Stomach smooth muscle (tissue), 2 donors: ENCODE measurements at regions not wholly inside any gene's neighbourhood (a gene's known extent, or its start where the extent isn't known, plus 50 kb on each side); places are given as distances from the start of the nearest gene placed in this dataset.

ENCODE experiments used
- H3K27ac ChIP-seq: one replicate; pipeline ENCODE4 v1.7.0; 2013; ENCODE audit warnings: mild to moderate bottlenecking, low read length, inconsistent platforms
- H3K27me3 ChIP-seq, 2 donors: one replicate each; pipeline ENCODE4 v1.7.0; 2013; ENCODE audit warnings: low read length in 2 of 2; ENCODE audit not compliant: insufficient read depth in 2 of 2, control insufficient read depth in 1 of 2
- H3K36me3 ChIP-seq, 2 donors: one replicate each; pipeline ENCODE4 v1.7.0; 2013; ENCODE audit warnings: low read length in 2 of 2; ENCODE audit not compliant: control insufficient read depth in 2 of 2, insufficient read depth in 2 of 2
- H3K4me1 ChIP-seq: one replicate; pipeline ENCODE4 v1.7.0; 2013; ENCODE audit warnings: low read length; ENCODE audit not compliant: control insufficient read depth, insufficient read depth
- H3K4me3 ChIP-seq, 2 donors: one replicate each; pipeline ENCODE4 v1.7.0; 2013; ENCODE audit warnings: low read length in 2 of 2
- H3K9ac ChIP-seq, 2 donors: one replicate each; pipeline ENCODE4 v1.7.0; 2013; ENCODE audit warnings: low read length in 2 of 2, mild to moderate bottlenecking in 1 of 2
- H3K9me3 ChIP-seq, 2 donors: one replicate each; pipeline ENCODE4 v1.7.0; 2013; ENCODE audit warnings: low read length in 2 of 2; ENCODE audit not compliant: control insufficient read depth in 2 of 2
- donor health status: healthy.
- donor health status: Pancreatic carcinoma.

DNA sequence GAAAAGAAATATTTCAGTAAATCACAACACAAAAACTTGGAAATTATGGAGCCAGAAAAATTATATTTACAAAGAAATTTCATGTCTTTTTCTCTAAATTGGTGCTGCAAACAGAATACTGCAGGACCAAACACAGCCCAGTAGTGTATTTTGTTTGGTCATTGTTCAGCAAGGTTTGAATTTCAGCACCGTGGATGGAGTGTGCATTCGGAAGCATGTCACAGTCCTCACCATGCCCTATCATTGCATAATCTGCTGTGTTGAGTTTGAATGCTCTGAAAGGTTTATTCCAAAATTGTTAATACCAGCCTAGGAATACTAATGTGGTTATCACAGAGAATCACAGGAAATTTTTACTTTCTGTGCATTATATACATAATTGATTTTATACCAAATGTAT, 296.7 kb downstream of the METTL4 start:
- Histone ChIP-seq H3K27ac (no peak overlapping the region), H3K27me3 (no peaks in the 10 kb centered on the region), H3K36me3 (no peaks in the 10 kb centered on the region), H3K9ac (no peak overlapping the region), H3K4me3 (no peak overlapping the region), H3K4me1 (no peaks in the 10 kb centered on the region), H3K9me3 (no peaks in the 10 kb centered on the region)

DNA sequence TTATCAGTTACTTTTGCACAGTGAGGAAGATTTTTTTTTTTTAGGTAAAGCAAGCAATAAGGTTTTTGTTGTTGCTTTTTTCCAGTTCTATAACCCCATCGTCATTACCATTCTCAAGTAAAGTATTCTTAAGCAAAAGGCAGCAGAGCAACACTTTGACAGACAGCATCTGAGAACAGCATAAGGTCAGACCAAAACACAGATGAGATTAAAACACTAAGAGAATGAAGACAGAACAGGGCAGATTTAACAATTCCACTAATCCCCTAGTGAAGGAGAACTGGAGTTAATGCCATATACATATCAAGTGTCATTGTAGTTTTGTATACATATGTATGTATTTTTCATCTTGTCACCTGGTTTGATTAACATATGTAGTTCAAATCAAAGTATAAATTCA, 290.2 kb downstream of the METTL4 start:
- H3K4me3 ChIP-seq = no peak overlapping the region
- no peak overlapping the region for H3K9ac ChIP-seq
- no peaks in the 10 kb centered on the region for H3K27me3 ChIP-seq

DNA sequence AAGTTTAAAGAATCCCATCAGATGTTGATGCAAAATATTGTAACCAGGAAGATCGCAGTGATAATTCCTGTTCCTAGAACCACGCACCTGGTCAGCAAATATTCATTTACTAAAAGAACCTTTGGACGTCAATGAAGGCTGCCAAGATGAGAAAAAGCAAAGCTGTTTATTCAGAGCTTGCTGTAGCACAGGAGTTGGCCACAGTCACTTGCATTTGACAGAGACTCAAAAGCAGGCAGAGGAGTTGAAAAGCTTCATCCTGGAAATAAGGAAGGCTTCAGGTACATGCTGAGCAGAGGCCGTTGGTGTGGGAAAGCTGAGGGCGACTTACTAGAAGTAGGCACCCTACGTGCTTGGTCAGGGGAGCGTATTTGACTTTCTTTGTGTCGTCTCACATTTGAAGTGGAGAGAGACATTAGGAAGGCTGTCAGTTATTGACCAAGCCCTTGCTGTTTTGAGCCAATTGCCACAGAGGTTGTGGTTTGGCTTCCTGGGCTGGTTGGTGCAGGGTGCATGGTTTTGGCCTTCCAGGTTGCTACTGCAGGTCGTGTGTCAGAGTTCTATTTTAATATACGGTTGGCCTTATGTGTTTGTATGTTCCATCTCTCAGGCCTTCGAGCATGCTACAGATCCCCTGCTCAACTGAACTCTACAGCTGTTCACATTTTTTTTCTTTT, 289.6 kb downstream of the METTL4 start:
- no peaks in the 10 kb centered on the region for H3K9me3 ChIP-seq
- no peak overlapping the region for H3K27ac ChIP-seq
- H3K27me3 ChIP-seq = no peaks in the 10 kb centered on the region
- H3K4me1 ChIP-seq = no peaks in the 10 kb centered on the region
- H3K9ac ChIP-seq = no peak overlapping the region
- H3K36me3 ChIP-seq = no peaks in the 10 kb centered on the region
- H3K4me3 ChIP-seq = no peak overlapping the region

More for the DNA sequence above, 290.2 kb downstream of the METTL4 start:
- H3K27ac ChIP-seq = no peak overlapping the region
- no peaks in the 10 kb centered on the region for H3K36me3 ChIP-seq
- H3K4me1 ChIP-seq = no peaks in the 10 kb centered on the region
- H3K9me3 ChIP-seq = no peaks in the 10 kb centered on the region

DNA sequence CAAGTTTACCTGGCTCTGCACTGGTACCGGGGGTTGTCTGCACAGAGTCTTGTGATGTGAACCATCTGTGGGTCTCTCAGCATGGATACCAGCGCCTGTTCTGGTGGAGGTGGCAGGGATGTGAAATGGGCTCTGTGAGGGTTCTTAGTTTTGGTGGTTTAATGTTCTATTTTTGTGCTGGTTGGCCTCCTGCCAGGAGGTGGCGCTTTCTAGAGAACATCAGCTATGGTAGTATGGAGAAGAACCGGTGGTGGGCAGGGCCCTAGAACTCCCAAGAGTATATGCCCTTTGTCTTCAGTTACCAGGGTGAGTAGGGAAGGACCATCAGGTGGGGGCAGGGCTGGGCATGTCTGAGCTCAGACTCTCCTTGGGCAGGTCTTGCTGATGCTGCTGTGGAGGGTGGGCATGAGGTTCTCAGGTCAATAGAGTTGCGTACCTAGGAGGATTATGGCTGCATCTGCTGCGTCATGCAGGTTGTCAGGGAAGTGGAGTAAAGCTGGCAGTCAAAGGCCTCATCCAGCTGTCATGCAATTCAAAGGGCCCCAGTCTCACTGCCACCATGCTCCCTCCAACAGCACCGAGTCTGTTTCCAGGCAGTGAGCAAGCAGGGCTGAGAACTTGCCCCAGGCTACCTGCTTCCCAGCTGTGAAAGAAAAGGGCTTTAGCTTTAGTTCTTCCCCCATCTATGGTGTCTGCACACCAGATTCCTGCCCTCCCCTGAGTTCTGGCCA, 278.0 kb downstream of the METTL4 start:
- H3K27ac ChIP-seq = no peak overlapping the region
- H3K36me3 ChIP-seq = no peaks in the 10 kb centered on the region
- no peaks in the 10 kb centered on the region for H3K27me3 ChIP-seq
- no peak overlapping the region for H3K4me3 ChIP-seq
- H3K4me1 ChIP-seq = no peaks in the 10 kb centered on the region
- no peak overlapping the region for H3K9ac ChIP-seq
- H3K9me3 ChIP-seq = no peaks in the 10 kb centered on the region

DNA sequence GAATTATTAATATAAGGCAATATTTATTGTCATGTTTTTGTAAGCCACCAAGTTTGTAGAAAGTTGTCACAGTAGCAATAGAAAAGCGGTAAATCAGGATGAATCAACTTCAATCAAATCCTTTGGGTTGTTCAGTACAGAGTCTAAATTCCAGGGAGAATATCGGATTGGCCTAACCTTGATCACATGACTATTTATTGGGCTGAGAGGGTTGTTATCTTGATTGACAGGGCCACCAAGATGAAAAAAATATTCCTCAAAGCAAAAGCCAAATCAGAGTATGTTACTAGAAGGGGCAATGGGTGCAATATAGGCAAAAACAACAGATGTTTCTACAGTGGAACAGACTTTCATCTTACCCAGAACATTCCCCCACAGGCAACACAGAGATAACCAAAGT, 270.0 kb downstream of the METTL4 start:
- H3K9me3 ChIP-seq = no peaks in the 10 kb centered on the region
- H3K27ac ChIP-seq = no peak overlapping the region
- no peak overlapping the region for H3K9ac ChIP-seq
- no peaks in the 10 kb centered on the region for H3K36me3 ChIP-seq
- no peaks in the 10 kb centered on the region for H3K27me3 ChIP-seq
- no peaks in the 10 kb centered on the region for H3K4me1 ChIP-seq
- no peak overlapping the region for H3K4me3 ChIP-seq

DNA sequence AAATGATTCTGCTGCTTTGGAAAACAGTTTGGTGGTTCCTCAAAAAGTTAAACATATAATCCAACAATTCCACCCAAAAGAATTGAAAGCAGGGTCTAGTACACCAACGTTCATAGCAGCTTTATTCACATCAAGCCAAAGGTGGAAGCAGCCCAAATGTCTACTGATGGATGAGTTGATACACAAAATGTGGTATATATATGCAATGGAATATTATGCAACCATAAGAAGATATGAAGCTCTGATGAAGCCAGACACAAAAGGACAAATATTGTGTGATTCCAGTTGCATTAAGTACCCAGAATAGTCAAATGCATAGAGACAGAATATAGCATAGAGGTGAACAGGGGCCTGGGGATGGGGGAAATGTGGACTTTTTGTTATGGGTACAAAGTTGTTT, 269.3 kb downstream of the METTL4 start:
- no peak overlapping the region for H3K9ac ChIP-seq
- no peak overlapping the region for H3K4me3 ChIP-seq
- no peaks in the 10 kb centered on the region for H3K27me3 ChIP-seq
- no peak overlapping the region for H3K27ac ChIP-seq
- no peaks in the 10 kb centered on the region for H3K4me1 ChIP-seq
- H3K36me3 ChIP-seq = no peaks in the 10 kb centered on the region
- no peaks in the 10 kb centered on the region for H3K9me3 ChIP-seq

DNA sequence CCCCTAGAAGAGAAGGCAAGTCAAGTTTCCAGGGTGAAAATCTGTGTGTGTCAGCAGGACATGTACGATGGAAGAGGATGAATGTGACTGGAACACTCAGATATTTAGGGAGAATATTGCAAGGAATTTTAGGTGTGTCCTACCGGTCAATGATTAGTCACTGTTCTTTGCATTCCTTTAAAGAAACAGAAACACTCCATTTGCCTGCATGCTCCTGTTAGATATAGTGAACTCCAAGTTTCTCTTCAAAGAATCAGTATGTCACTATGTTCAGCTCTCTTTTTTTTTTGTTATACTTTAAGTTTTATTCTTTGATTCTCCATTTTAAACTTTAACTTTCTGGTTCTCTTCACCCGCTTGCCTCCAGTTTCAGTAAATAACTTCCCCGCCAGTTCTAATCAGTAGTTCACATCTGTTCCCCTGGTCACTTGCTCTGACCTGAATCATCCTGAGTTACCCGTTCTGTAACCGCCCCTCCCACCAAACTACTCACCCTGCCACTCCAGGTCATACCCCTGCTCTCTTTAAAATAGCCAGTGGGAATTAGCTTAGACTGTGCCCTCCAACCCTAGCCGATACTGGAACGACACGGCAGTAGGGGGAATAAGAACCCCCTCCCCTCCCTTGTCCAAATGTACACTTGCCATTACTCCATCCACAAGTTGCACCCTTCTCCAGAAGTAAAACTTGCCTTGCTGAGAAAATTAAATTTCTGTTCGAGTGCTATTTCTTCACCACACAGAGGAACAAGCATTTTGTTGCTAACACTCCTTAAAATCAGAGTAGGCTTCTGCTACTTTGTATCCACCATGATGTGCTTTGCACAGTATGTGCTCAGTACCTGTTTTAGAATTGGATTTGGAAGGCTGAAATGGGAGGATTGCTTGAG, 268.4 kb downstream of the METTL4 start:
- Histone ChIP-seq H3K4me1 (no peaks in the 10 kb centered on the region), H3K9ac (no peak overlapping the region), H3K9me3 (no peaks in the 10 kb centered on the region), H3K27me3 (no peaks in the 10 kb centered on the region), H3K36me3 (no peaks in the 10 kb centered on the region), H3K4me3 (no peak overlapping the region), H3K27ac (no peak overlapping the region)

DNA sequence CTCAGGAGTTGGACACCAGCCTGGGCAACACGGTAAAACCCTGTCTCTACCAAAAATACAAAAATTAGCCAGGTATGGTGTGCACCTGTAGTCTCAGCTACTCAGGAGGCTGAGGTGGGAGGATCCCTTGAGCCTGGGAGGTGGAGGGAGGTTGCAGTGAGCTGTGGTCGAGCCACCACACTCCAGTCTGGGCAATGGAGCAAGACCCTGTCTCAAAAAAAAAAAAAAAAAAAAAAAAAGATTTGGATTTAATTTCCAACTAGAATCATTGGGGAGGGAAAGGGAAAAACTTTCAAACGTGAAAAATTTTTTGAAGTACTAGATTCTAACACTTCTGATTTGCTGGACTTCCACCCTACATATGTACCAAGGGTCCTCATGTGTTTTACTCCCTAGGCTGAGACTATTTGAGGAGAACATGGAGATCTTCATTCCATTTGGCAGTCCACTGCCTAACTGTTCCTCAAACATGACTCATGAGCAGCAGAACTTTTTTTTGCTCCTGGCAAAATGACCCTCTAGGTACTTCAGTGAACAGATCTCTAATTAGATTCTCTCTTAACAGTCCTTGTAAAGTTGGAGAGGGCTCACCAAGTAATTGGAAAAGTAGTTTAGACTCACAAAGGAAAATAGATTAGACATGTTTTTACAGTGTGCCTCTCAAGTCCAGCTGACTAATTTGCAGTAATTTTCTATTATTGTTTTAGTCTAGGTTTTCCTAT, 267.6 kb downstream of the METTL4 start:
- Histone ChIP-seq H3K36me3 (no peaks in the 10 kb centered on the region), H3K9me3 (no peaks in the 10 kb centered on the region), H3K9ac (no peak overlapping the region), H3K4me1 (no peaks in the 10 kb centered on the region), H3K4me3 (no peak overlapping the region), H3K27me3 (no peaks in the 10 kb centered on the region), H3K27ac (no peak overlapping the region)

DNA sequence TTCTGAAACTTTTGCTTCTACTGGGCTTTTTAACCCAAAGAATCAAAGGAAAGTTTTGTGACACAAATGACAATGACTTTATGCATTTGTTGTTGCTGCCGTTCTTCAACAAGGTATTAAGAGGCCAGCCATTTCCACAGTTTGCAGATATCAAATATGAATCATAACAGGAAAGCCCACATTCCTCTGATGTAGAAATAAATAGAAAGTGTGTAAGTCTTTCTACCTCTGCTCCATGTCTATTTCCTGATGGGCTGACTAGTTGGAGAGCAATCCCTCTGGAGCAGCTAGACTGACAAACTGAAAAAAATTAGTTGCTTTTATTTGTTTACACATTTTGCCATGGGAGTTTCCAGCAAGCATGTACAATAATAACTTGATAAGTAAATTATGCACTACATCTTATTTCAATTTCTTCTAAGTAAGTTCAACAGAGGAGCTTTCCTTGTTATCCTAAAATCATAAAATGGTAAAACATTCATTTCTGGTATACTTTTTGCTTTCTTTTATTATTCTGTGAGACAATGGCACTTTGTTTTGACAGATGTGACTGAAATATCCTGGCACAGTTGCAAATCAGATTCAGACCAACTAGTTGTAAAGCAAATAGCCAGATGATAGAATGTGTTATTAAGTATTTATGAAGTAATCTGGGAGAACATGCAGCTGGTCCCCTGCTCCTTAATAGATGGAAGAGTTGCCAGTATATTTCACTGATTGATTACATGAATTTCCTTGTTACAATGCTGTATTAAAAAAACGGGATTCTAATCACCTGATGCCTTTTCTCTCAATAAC, 266.7 kb downstream of the METTL4 start:
- H3K27ac ChIP-seq = no peak overlapping the region
- no peak overlapping the region for H3K9ac ChIP-seq
- H3K4me3 ChIP-seq = no peak overlapping the region
- H3K27me3 ChIP-seq = no peaks in the 10 kb centered on the region
- H3K36me3 ChIP-seq = no peaks in the 10 kb centered on the region
- H3K9me3 ChIP-seq = no peaks in the 10 kb centered on the region
- no peaks in the 10 kb centered on the region for H3K4me1 ChIP-seq

DNA sequence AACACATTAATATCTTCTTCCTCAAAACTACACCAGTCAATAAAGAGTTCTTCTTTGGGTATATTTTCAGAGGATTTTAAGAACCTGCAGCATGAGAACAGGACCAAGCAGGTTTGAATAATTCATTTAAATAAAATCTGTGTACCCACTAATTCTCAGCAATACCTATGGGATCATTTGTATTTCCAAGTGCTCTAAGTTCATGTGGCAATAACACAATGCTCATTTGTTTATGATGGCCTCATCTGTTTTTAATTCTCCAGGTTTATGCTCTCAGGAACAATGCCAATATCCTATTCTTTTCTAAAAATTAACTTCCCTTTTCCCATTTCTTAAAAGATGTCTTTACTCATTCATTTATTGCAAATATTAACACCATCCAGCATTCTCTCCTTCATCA, 264.7 kb downstream of the METTL4 start:
- Histone ChIP-seq H3K9ac (no peak overlapping the region), H3K36me3 (no peaks in the 10 kb centered on the region), H3K4me1 (no peaks in the 10 kb centered on the region), H3K4me3 (no peak overlapping the region), H3K27me3 (no peaks in the 10 kb centered on the region), H3K27ac (no peak overlapping the region), H3K9me3 (no peaks in the 10 kb centered on the region)
